Endothelial cell of umbilical vein (primary cell): ENCODE measurements at regions not wholly inside any gene's neighbourhood (a gene's known extent, or its start where the extent isn't known, plus 50 kb on each side); places are given as distances from the start of the nearest gene placed in this dataset.

Source experiments
- BruUV-seq: library from RNA; stranded (reverse); fragments of 400-500 nt; replicated peaks from 2 replicates; lab custom pipeline; 2021; lab: Mats Ljungman, UMichigan
- CTCF ChIA-PET: fragments of 300-600, 350-600 bp; sonication (Branson Sonifier 250); formaldehyde crosslinking; loops from one replicate; lab custom pipeline; 2021; ENCODE audit warnings: antibody characterized with exemption, inconsistent platforms; lab: Charles Lee
- POLR2A ChIA-PET: fragments of 300-600, 350-600 bp; sonication (Branson Sonifier 250); formaldehyde crosslinking; loops from one replicate; lab custom pipeline; 2021; ENCODE audit warnings: antibody characterized with exemption, inconsistent platforms; lab: Charles Lee
- DNase-seq: peaks from one replicate; pipeline ENCODE4 v3.0.0-alpha.2; 2011; ENCODE audit warnings: low read depth, low spot score
- FAIRE-seq: peaks from 2 replicates; lab custom pipeline; 2011; peaks lifted over from hg19 to GRCh38; lab: Jason Lieb, UNC
- H2AFZ ChIP-seq: 2 replicates; pipeline ENCODE4 v1.6.0; 2012; ENCODE audit warnings: low read depth, low read length, control low read depth, inconsistent platforms
- H3K27ac ChIP-seq: 2 replicates; pipeline ENCODE4 v1.5.1; 2011; ENCODE audit warnings: low read depth, mild to moderate bottlenecking, control low read depth, low read length, moderate library complexity; ENCODE audit not compliant: insufficient read depth
- H3K27me3 ChIP-seq, 2 experiments: 2 replicates each; pipeline versions ENCODE4 v1.6.0 to v1.6.1; 2011; ENCODE audit warnings: low read length in 2 of 2, mixed read lengths in 1 of 2; ENCODE audit not compliant: control insufficient read depth in 2 of 2, insufficient read depth in 2 of 2
- H3K36me3 ChIP-seq, 2 experiments: 2 replicates in 1 of 2; 3 replicates in 1 of 2; pipeline ENCODE4 v1.5.1; 2011; ENCODE audit warnings: low read length in 2 of 2, mild to moderate bottlenecking in 1 of 2, moderate library complexity in 1 of 2; ENCODE audit not compliant: control insufficient read depth in 2 of 2, insufficient read depth in 2 of 2; ENCODE audit errors: extremely low read depth in 1 of 2
- H3K4me1 ChIP-seq: 3 replicates; pipeline ENCODE4 v1.5.1; 2011; ENCODE audit warnings: mild to moderate bottlenecking, low read length; ENCODE audit not compliant: control insufficient read depth, insufficient read depth; ENCODE audit errors: extremely low read depth
- H3K4me2 ChIP-seq: 2 replicates; pipeline ENCODE4 v1.6.1; 2011; ENCODE audit warnings: low read length, control low read depth, mixed read lengths; ENCODE audit not compliant: insufficient read depth
- H3K4me3 ChIP-seq, 3 experiments: fragments of 200-600 bp in 1 of 3; sonication (generic), shearing (Covaris generic) in 1 of 3; replicated peaks in 1 of 3; 2 replicates each; pipeline ENCODE4 v1.5.1; 2011 to 2016; ENCODE audit warnings: control low read depth in 3 of 3, low read length in 3 of 3, mild to moderate bottlenecking in 2 of 3, inconsistent platforms in 1 of 3, low read depth in 1 of 3, moderate library complexity in 1 of 3; ENCODE audit not compliant: insufficient read depth in 1 of 3
- H3K79me2 ChIP-seq: 2 replicates; pipeline ENCODE4 v1.6.0; 2012; ENCODE audit warnings: low read length, inconsistent platforms; ENCODE audit not compliant: control insufficient read depth, insufficient read depth
- H3K9ac ChIP-seq: replicated peaks from 2 replicates; pipeline ENCODE3; 2011; ENCODE audit warnings: low read length, control low read depth; ENCODE audit not compliant: insufficient read depth; ENCODE audit errors: extremely low read depth
- H3K9me1 ChIP-seq: replicated peaks from 3 replicates; pipeline ENCODE4 v1.6.0; 2011; ENCODE audit warnings: mild to moderate bottlenecking, low read length; ENCODE audit not compliant: control insufficient read depth, insufficient read depth; ENCODE audit errors: extremely low read depth
- H3K9me3 ChIP-seq: replicated peaks from 2 replicates; pipeline ENCODE4 v1.5.1; 2012; ENCODE audit warnings: low read length, inconsistent platforms; ENCODE audit not compliant: control insufficient read depth, insufficient read depth
- H4K20me1 ChIP-seq: replicated peaks from 2 replicates; pipeline ENCODE3; 2011; ENCODE audit warnings: mild to moderate bottlenecking, low read length; ENCODE audit not compliant: control insufficient read depth, insufficient read depth; ENCODE audit errors: extremely low read depth
- FOS ChIP-seq: IDR thresholded peaks from 2 replicates; pipeline ENCODE4 v1.6.1; 2011; ENCODE audit warnings: mild to moderate bottlenecking, low read length, moderate library complexity, borderline replicate concordance; ENCODE audit not compliant: insufficient read depth
- GATA2 ChIP-seq: IDR thresholded peaks from 2 replicates; pipeline ENCODE4 v1.7.0; 2011; ENCODE audit warnings: low read depth, mild to moderate bottlenecking, moderate library complexity, mixed read lengths, low read length; ENCODE audit not compliant: insufficient read length, insufficient read depth
- JUN ChIP-seq: IDR thresholded peaks from 2 replicates; pipeline ENCODE4 v1.6.1; 2011; ENCODE audit warnings: borderline replicate concordance, low read depth; ENCODE audit not compliant: insufficient read length, insufficient read depth
- MYC ChIP-seq: IDR thresholded peaks from one replicate; pipeline ENCODE4 v1.6.1; 2011; ENCODE audit warnings: mild to moderate bottlenecking, low read depth, low read length
- dilution Hi-C: fragments of 300-500 bp; cut with MboI; formaldehyde crosslinking; loops from one replicate; pipeline ENCODE4 v1.15.0; 2019; ENCODE audit warnings: low sequenced_read_pairs; ENCODE audit not compliant: extremely low pct_ligation_motif_present
- intact Hi-C: fragments of 100-400 bp; cut with micrococcal nuclease; formaldehyde crosslinking; loops from one replicate; pipeline ENCODE4 v1.10.0; 2022
- TF ChIP-seq, protein P1 (sequence below), 2 donors: IDR thresholded peaks; 1 replicate in 1 of 2; 2 replicates in 1 of 2; pipeline ENCODE4 v1.5.1; 2011; ENCODE audit warnings: low read length in 2 of 2, mild to moderate bottlenecking in 2 of 2, moderate library complexity in 2 of 2, control low read depth in 1 of 2, inconsistent platforms in 1 of 2, low read depth in 1 of 2; ENCODE audit not compliant: insufficient read depth in 1 of 2; ENCODE audit errors: extremely low read depth in 1 of 2
- TF ChIP-seq, protein P2 (sequence below): IDR thresholded peaks from 2 replicates; pipeline ENCODE4 v1.6.1; 2011; ENCODE audit not compliant: insufficient read depth, insufficient read length

DNA sequence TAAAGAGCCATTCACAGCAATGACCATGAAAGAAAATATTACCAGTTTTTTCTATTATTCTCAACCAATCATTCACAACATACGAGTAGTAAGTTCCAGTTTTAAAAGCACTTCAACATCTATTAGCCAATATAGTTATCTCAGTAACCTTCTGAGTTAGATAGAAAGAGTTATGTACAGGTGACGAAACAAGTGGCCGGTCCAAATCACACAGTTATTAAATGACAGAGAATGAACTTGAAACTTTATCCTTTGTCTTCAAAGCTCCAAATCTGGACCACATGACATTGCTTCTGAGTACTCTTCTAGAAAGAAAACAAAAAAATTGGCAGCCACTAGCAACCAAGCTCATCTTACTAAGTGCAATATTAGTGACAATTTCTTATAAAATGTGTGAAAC, 393.8 kb downstream of the OMA1 start:
- intact Hi-C loops: no loop called here
- DNase-seq (no peak), FAIRE-seq (no peak)
- H2AFZ ChIP-seq: no peak overlapping the region
- H3K79me2 ChIP-seq: no peaks in the 10 kb centered on the region
- H3K4me1 ChIP-seq: no peaks in the 10 kb centered on the region
- H3K4me2 ChIP-seq: no peak overlapping the region
- no peak overlapping the region for H3K4me3 ChIP-seq
- no peaks in the 10 kb centered on the region for H3K9me3 ChIP-seq
- no peaks in the 10 kb centered on the region for H3K27me3 ChIP-seq
- no peaks in the 10 kb centered on the region for H4K20me1 ChIP-seq
- H3K9me1 ChIP-seq: no peaks in the 10 kb centered on the region
- CTCF ChIA-PET: no interaction called here
- TF ChIP-seq FOS: no peak
- TF ChIP-seq, protein P1, sequence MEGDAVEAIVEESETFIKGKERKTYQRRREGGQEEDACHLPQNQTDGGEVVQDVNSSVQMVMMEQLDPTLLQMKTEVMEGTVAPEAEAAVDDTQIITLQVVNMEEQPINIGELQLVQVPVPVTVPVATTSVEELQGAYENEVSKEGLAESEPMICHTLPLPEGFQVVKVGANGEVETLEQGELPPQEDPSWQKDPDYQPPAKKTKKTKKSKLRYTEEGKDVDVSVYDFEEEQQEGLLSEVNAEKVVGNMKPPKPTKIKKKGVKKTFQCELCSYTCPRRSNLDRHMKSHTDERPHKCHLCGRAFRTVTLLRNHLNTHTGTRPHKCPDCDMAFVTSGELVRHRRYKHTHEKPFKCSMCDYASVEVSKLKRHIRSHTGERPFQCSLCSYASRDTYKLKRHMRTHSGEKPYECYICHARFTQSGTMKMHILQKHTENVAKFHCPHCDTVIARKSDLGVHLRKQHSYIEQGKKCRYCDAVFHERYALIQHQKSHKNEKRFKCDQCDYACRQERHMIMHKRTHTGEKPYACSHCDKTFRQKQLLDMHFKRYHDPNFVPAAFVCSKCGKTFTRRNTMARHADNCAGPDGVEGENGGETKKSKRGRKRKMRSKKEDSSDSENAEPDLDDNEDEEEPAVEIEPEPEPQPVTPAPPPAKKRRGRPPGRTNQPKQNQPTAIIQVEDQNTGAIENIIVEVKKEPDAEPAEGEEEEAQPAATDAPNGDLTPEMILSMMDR (IDR thresholded peaks at IDR 0.05; ENCODE audit: extremely low read depth in 1 of 2, insufficient read depth in 1 of 2, low read depth in 1 of 2, low read length in 2 of 2): no peak
- no peak for TF ChIP-seq MYC
- no peak for TF ChIP-seq GATA2
- H3K9ac ChIP-seq: no peak overlapping the region
- H3K36me3 ChIP-seq: no peaks in the 10 kb centered on the region
- BruUV-seq: no TSS peak
- dilution Hi-C loops: no loop called here
- POLR2A ChIA-PET: no interaction called here
- H3K27ac ChIP-seq: no peak overlapping the region

DNA sequence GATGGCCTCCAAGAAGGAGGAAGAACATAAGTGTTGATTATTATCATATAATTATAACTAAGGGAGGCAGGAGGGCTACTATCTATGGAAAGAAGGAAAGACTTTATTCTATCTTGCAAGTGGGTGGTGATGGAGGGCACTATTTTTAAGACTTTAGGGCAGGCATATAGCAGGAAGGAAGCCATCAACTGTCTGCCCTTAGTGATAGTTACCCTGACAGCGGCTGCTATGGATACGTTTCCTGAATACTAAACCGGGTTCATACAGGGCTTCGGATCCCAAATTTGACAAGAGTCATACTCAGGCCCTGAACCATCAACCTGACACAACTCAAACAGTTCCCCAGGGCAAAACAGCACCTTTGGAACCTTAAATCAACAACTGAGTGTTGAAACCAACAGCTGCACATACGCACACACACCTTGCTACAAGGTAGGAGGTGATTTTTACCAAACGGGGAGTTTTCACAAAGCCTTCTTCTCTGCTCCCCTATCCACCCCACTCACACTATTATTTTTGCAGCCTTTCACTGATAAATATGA, 397.2 kb downstream of the OMA1 start:
- H3K4me1 ChIP-seq: no peaks in the 10 kb centered on the region
- H3K4me3 ChIP-seq: no peak overlapping the region
- intact Hi-C loops (no loop called here), dilution Hi-C loops (no loop called here)
- H3K27me3 ChIP-seq: no peaks in the 10 kb centered on the region
- no peaks in the 10 kb centered on the region for H3K36me3 ChIP-seq
- ChIA-PET CTCF (interaction anchor here (0.9 kb wide), 1 partner anchor 15 kb away, joined by 3 read pairs; no protein-coding TSS in a partner anchor), POLR2A (no interaction called here)
- no peaks in the 10 kb centered on the region for H3K79me2 ChIP-seq
- H3K9ac ChIP-seq: no peak overlapping the region
- no peak for FAIRE-seq
- no peak overlapping the region for H2AFZ ChIP-seq
- H4K20me1 ChIP-seq: no peaks in the 10 kb centered on the region
- BruUV-seq: no TSS peak
- H3K9me1 ChIP-seq: no peaks in the 10 kb centered on the region
- no peak for DNase-seq
- TF ChIP-seq MYC (no peak), JUN (no peak), GATA2 (no peak)
- TF ChIP-seq, protein P2, sequence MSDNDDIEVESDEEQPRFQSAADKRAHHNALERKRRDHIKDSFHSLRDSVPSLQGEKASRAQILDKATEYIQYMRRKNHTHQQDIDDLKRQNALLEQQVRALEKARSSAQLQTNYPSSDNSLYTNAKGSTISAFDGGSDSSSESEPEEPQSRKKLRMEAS: no peak
- TF ChIP-seq, protein P1 (IDR thresholded peaks at IDR 0.05; ENCODE audit: extremely low read depth in 1 of 2, insufficient read depth in 1 of 2, low read depth in 1 of 2, low read length in 2 of 2): no peak
- no peak overlapping the region for H3K4me2 ChIP-seq
- H3K9me3 ChIP-seq: no peaks in the 10 kb centered on the region
- no peak overlapping the region for H3K27ac ChIP-seq
